IMR-90 (cell line): ENCODE measurements at regions not wholly inside any gene's neighbourhood (a gene's known extent, or its start where the extent isn't known, plus 50 kb on each side); places are given as distances from the start of the nearest gene placed in this dataset.

ENCODE experiments used
- ATAC-seq: fragments of 200-7000 bp; cut with Tn5 transposase; 2 replicates; pipeline ENCODE4 v1.9.1; 2020; ENCODE audit warnings: low read depth, mild to moderate bottlenecking, moderate library complexity
- BruUV-seq: library from RNA; stranded (reverse); fragments of 400-500 nt; replicated peaks from 2 replicates; lab custom pipeline; 2021; lab: Mats Ljungman, UMichigan
- CTCF ChIA-PET: fragments of 300-600 bp; formaldehyde crosslinking; extraction: SDS; loops from one replicate; lab custom pipeline; 2021; ENCODE audit warnings: antibody characterized with exemption; lab: Yijun Ruan, JAX
- POLR2A ChIA-PET: fragments of 300-600 bp; sonication (Branson Sonifier 250); formaldehyde crosslinking; loops from one replicate; lab custom pipeline; 2022; ENCODE audit warnings: antibody characterized with exemption; ENCODE audit not compliant: unreplicated experiment; lab: Charles Lee
- DNase-seq: peaks from one replicate; pipeline ENCODE4 v3.0.0; 2013
- H2AFZ ChIP-seq: replicated peaks from 2 replicates; pipeline ENCODE3; 2013; ENCODE audit warnings: low read length, mild to moderate bottlenecking; ENCODE audit not compliant: poor library complexity
- H2AK5ac ChIP-seq: 2 replicates; pipeline ENCODE4 v1.6.1; 2013; ENCODE audit warnings: low read depth, low read length, inconsistent platforms
- H2AK9ac ChIP-seq: replicated peaks from 2 replicates; pipeline ENCODE3; 2013; ENCODE audit warnings: mild to moderate bottlenecking, low read depth, low read length, moderate library complexity; ENCODE audit not compliant: poor library complexity
- H2BK120ac ChIP-seq: 2 replicates; pipeline ENCODE4 v1.6.1; 2013; ENCODE audit warnings: low read depth, low read length, inconsistent platforms
- H2BK15ac ChIP-seq: 3 replicates; pipeline ENCODE4 v1.6.1; 2013; ENCODE audit warnings: low read depth, low read length, inconsistent platforms
- H2BK20ac ChIP-seq: 2 replicates; pipeline ENCODE4 v1.6.1; 2013; ENCODE audit warnings: low read depth, mild to moderate bottlenecking, inconsistent platforms, low read length, moderate library complexity
- H2BK5ac ChIP-seq: 2 replicates; pipeline ENCODE4 v1.6.1; 2013; ENCODE audit warnings: mild to moderate bottlenecking, low read depth, low read length, inconsistent platforms; ENCODE audit not compliant: poor library complexity, severe bottlenecking
- H3K14ac ChIP-seq: replicated peaks from 2 replicates; pipeline ENCODE4 v1.6.1; 2013; ENCODE audit warnings: low read depth, low read length, inconsistent platforms
- H3K18ac ChIP-seq: 2 replicates; pipeline ENCODE4 v1.6.1; 2013; ENCODE audit warnings: low read depth, low read length, control low read depth
- H3K23ac ChIP-seq: 2 replicates; pipeline ENCODE4 v1.6.1; 2013; ENCODE audit warnings: low read depth, low read length, inconsistent platforms
- H3K27ac ChIP-seq: 2 replicates; pipeline ENCODE4 v1.5.1; 2013; ENCODE audit warnings: mild to moderate bottlenecking, control low read depth, low read length; ENCODE audit not compliant: insufficient read depth
- H3K27me3 ChIP-seq: 2 replicates; pipeline ENCODE4 v1.6.1; 2013; ENCODE audit warnings: low read length; ENCODE audit not compliant: control insufficient read depth, insufficient read depth
- H3K36me3 ChIP-seq: 2 replicates; pipeline ENCODE4 v1.6.1; 2013; ENCODE audit warnings: low read length, mixed read lengths; ENCODE audit not compliant: control insufficient read depth, insufficient read depth
- H3K4ac ChIP-seq: 2 replicates; pipeline ENCODE4 v1.6.1; 2013; ENCODE audit warnings: low read depth, low read length, inconsistent platforms
- H3K4me1 ChIP-seq: 2 replicates; pipeline ENCODE4 v1.6.1; 2013; ENCODE audit warnings: low read length, mixed read lengths; ENCODE audit not compliant: control insufficient read depth, insufficient read depth
- H3K4me2 ChIP-seq: 2 replicates; pipeline ENCODE4 v1.6.1; 2013; ENCODE audit warnings: low read depth, mild to moderate bottlenecking, control low read depth, low read length, moderate library complexity
- H3K4me3 ChIP-seq: 2 replicates; pipeline ENCODE4 v1.5.1; 2013; ENCODE audit warnings: low read depth, mild to moderate bottlenecking, control low read depth, low read length, moderate library complexity; ENCODE audit not compliant: insufficient read depth
- H3K56ac ChIP-seq: 2 replicates; pipeline ENCODE4 v1.6.1; 2013; ENCODE audit warnings: low read length, inconsistent platforms; ENCODE audit not compliant: insufficient read depth; ENCODE audit errors: extremely low read depth
- H3K79me1 ChIP-seq, 2 experiments: 2 replicates each; pipeline ENCODE4 v1.6.1; 2013; ENCODE audit warnings: low read length in 2 of 2, inconsistent platforms in 1 of 2, low read depth in 1 of 2
- H3K9ac ChIP-seq: 2 replicates; pipeline ENCODE4 v1.6.1; 2013; ENCODE audit warnings: low read depth, low read length, control low read depth
- H3K9me1 ChIP-seq: 2 replicates; pipeline ENCODE4 v1.6.1; 2013; ENCODE audit warnings: low read length, inconsistent platforms; ENCODE audit not compliant: insufficient read depth
- H3K9me3 ChIP-seq: 2 replicates; pipeline ENCODE4 v1.6.1; 2013; ENCODE audit warnings: low read length; ENCODE audit not compliant: control insufficient read depth, insufficient read depth
- H4K20me1 ChIP-seq: 2 replicates; pipeline ENCODE4 v1.6.1; 2013; ENCODE audit warnings: low read length, inconsistent platforms; ENCODE audit not compliant: insufficient read depth
- H4K5ac ChIP-seq: 2 replicates; pipeline ENCODE4 v1.6.1; 2013; ENCODE audit warnings: mild to moderate bottlenecking, low read depth, low read length, control low read depth
- H4K8ac ChIP-seq, 2 experiments: 2 replicates each; pipeline ENCODE4 v1.6.1; 2013; ENCODE audit warnings: low read depth in 2 of 2, low read length in 2 of 2, control low read depth in 1 of 2, inconsistent platforms in 1 of 2
- H4K91ac ChIP-seq: 2 replicates; pipeline ENCODE4 v1.6.1; 2013; ENCODE audit warnings: low read depth, low read length, inconsistent platforms; ENCODE audit not compliant: insufficient read depth
- CTCF ChIP-seq: conservative IDR thresholded peaks from 2 replicates; pipeline ENCODE4 v1.5.1; 2012; ENCODE audit warnings: mild to moderate bottlenecking, low read depth, low read length, improper control_type of control experiment
- RCOR1 ChIP-seq: IDR thresholded peaks from 2 replicates; pipeline ENCODE4 v1.6.1; 2012; ENCODE audit warnings: mild to moderate bottlenecking, low read length, improper control_type of control experiment; ENCODE audit not compliant: insufficient replicate concordance
- SMC3 ChIP-seq: fragments of 150-350 bp; IDR thresholded peaks from 2 replicates; pipeline ENCODE4 v1.6.1; 2016; ENCODE audit warnings: low read depth, mild to moderate bottlenecking, antibody characterized with exemption, low read length, moderate library complexity
- WGBS, 2 experiments: methylation state at CpG; one replicate each; pipeline versions ENCODE4 v1.1.5 to v1.1.7; 2013; ENCODE audit warnings: missing lambda C conversion rate in 2 of 2; ENCODE audit not compliant: insufficient read length in 1 of 2; ENCODE audit errors: extremely low coverage in 2 of 2; 5-methylcytosine and 5-hydroxymethylcytosine counted together
- dilution Hi-C: fragments of 300-500 bp; cut with HindIII; formaldehyde crosslinking; loops from one replicate; pipeline ENCODE4 v1.14.3; 2018; ENCODE audit warnings: low sequenced_read_pairs; ENCODE audit not compliant: unreplicated experiment
- in situ Hi-C: fragments of 300-500 bp; cut with MboI; formaldehyde crosslinking; loops from 3 replicates; pipeline ENCODE4 v1.14.3; 2019; ENCODE audit warnings: low sequenced_read_pairs, inconsistent platforms, mixed read lengths
- intact Hi-C: fragments of 100-400 bp; cut with micrococcal nuclease; formaldehyde crosslinking; loops from 2 replicates; pipeline ENCODE4 v1.10.0; 2022

GRCh38 chr2:139175510-139175909 lies 395.3 kb upstream of the NXPH2 start:
- Histone ChIP-seq H3K36me3 (no peaks in the 10 kb centered on the region), H3K9ac (no peak overlapping the region), H3K4ac (no peak overlapping the region), H2BK5ac (no peak overlapping the region), H4K91ac (no peak overlapping the region), H3K14ac (no peak overlapping the region), H4K20me1 (no peaks in the 10 kb centered on the region), H3K4me3 (no peak overlapping the region), H2AK9ac (no peak overlapping the region), H2AK5ac (no peak overlapping the region), H4K8ac (no peak overlapping the region), H3K27me3 (no peaks in the 10 kb centered on the region), H2BK15ac (no peak overlapping the region), H4K5ac (no peak overlapping the region), H3K27ac (no peak overlapping the region), H3K4me1 (no peaks in the 10 kb centered on the region), H3K4me2 (no peak overlapping the region), H3K23ac (no peak overlapping the region), H3K9me3 (peaks cover 9% of the 10 kb centered on the region), H3K18ac (no peak overlapping the region), H2AFZ (no peak overlapping the region), H3K56ac (no peak overlapping the region), H2BK120ac (no peak overlapping the region), H2BK20ac (no peak overlapping the region), H3K79me1 (no peaks in the 10 kb centered on the region), H3K9me1 (no peaks in the 10 kb centered on the region)
- ATAC-seq (no peak), DNase-seq (no peak)
- BruUV-seq, result no TSS peak
- ChIA-PET POLR2A (no interaction called here), CTCF (no interaction called here)
- in situ Hi-C loops (no loop called here), intact Hi-C loops (no loop called here), dilution Hi-C loops (no loop called here)
- WGBS, 2 experiments, result no CpG with 5 or more reads among the region's 3 CpGs
- no peak for TF ChIP-seq CTCF
- no peak for TF ChIP-seq RCOR1
- TF ChIP-seq SMC3, result no peak
